ENCODE measurements at regions not wholly inside any gene's neighbourhood (a gene's known extent, or its start where the extent isn't known, plus 50 kb on each side); places are given as distances from the start of the nearest gene placed in this dataset.
A peak's percentile ranks its signal among the peaks of the same experiment; 100 is the strongest.

DNA sequence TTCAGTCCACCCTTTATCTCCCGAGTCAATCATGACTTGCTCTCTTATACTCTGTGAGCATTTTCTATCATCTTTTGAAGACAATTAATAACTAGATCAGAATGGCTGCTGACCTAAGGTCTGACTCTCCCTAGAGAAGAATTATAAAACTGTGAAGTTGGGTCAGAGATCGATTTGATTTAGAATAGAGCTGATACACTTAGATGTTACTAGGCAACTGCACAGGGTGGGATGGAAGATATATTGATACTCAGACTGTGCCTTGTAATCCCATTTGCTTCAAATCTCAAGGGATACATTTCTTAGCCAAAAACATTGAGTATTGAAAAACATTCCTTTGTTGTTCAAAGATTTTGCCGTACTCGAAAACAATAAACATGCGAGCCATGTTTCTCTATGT, 106.0 kb upstream of the NMUR2 start:
- Mint-ChIP-seq H3K27me3 (ENCODE audit: unreplicated experiment) (no peaks in the 10 kb centered on the region), H3K9me3 (ENCODE audit: low read depth, unreplicated experiment) (no peaks in the 10 kb centered on the region), H3K4me3 (ENCODE audit: low read depth, unreplicated experiment) (no peak overlapping the region), H3K4me1 (ENCODE audit: low read depth, unreplicated experiment) (peaks cover 6% of the 10 kb centered on the region), H3K36me3 (ENCODE audit: insufficient read depth, unreplicated experiment) (no peaks in the 10 kb centered on the region), H3K27ac (ENCODE audit: unreplicated experiment) (no peak overlapping the region)
- intact Hi-C loops (cut with micrococcal nuclease; ENCODE audit: unreplicated experiment): no loop called here
- no peak for TF ChIP-seq CTCF (IDR thresholded peaks at IDR 0.05; ENCODE audit: unreplicated experiment)
- no peak for DNase-seq
- CTCF ChIA-PET: no interaction called here
- no TSS peak for BruUV-seq (replicated peaks)

DNA sequence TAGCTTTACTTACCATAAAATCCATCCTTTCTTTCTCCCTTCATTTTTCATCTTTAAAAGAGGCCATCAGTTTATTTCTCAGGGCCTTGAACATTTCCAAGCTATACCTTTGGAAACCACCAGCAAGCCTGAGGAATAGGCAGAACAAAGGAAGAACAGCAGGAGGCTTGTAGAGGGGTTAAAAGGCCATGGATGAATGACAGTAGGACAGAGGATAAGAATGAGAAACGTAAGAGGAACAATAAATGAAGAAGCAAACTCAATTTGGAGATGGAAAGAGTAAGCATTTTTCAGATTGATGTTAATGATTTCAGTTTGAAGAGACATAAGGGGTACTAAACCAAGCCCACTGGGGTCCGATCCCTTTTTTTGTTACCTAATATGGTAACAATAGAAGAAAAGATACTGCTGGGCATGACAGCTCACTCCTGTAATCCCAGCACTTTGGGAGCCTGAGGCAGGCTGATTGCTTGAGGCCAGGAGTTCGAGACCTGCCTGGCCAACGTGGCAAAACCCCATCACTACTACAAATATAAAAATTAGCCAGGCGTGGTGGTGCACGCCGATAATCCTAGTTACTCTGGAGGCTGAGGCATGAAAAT, 106.6 kb upstream of the NMUR2 start:
- CTCF ChIA-PET: interaction anchor here (0.7 kb wide), 1 partner anchor 226 kb away, joined by 3 read pairs; no protein-coding TSS in a partner anchor

DNA sequence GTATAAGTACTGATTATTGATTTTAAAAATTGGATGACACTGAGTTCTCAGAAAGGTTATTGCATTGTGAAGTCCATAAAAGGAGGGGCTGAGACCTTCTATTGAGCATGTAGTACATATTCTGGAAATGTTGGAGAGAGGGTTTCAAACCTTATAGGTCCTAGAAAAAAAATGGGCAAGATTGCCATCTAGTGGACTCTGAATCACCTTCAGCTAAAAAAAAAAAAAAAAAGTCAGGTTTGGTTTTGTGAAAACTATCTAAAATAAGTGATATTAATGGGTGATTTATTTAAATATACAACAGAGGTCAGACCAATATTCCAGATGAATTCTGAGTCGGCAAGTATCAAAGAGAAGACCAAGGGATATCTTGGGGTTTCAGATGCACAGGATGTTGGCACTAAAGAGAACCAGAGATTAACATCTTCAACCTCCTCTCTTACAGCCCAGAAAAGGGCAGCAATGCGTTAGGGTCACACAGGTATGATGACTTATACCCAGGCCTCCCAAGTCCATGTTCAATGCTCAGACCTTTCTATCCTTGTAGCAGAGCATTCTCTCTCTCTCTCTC, 109.8 kb upstream of the NMUR2 start:
- no peak for TF ChIP-seq CTCF (IDR thresholded peaks at IDR 0.05; ENCODE audit: unreplicated experiment)
- no peak overlapping the region for H3K27ac Mint-ChIP-seq (ENCODE audit: unreplicated experiment)
- no peak overlapping the region for H3K4me3 Mint-ChIP-seq (ENCODE audit: low read depth, unreplicated experiment)
- peaks cover 14% of the 10 kb centered on the region for H3K27me3 Mint-ChIP-seq (ENCODE audit: unreplicated experiment)
- H3K36me3 Mint-ChIP-seq (ENCODE audit: insufficient read depth, unreplicated experiment): no peaks in the 10 kb centered on the region
- CTCF ChIA-PET: interaction anchor here (0.6 to 2.0 kb wide), 10 partner anchors 14 to 1199 kb away, joined by 3 to 16 read pairs (median 4); no protein-coding TSS in a partner anchor
- BruUV-seq (replicated peaks): no TSS peak
- H3K4me1 Mint-ChIP-seq (ENCODE audit: low read depth, unreplicated experiment): no peaks in the 10 kb centered on the region
- H3K9me3 Mint-ChIP-seq (ENCODE audit: low read depth, unreplicated experiment): no peaks in the 10 kb centered on the region
- DNase-seq: peak; percentile 36
- intact Hi-C loops (cut with micrococcal nuclease; ENCODE audit: unreplicated experiment): loop anchor here (1.0 to 2.0 kb wide), 3 partner anchors 372 to 856 kb away; no protein-coding TSS in a partner anchor

More for the DNA sequence above, 106.6 kb upstream of the NMUR2 start:
- no peak for TF ChIP-seq CTCF (IDR thresholded peaks at IDR 0.05; ENCODE audit: unreplicated experiment)
- intact Hi-C loops (cut with micrococcal nuclease; ENCODE audit: unreplicated experiment): no loop called here
- no peak for DNase-seq
- no TSS peak for BruUV-seq (replicated peaks)
- Mint-ChIP-seq H3K4me1 (ENCODE audit: low read depth, unreplicated experiment) (peaks cover 6% of the 10 kb centered on the region), H3K36me3 (ENCODE audit: insufficient read depth, unreplicated experiment) (no peaks in the 10 kb centered on the region), H3K4me3 (ENCODE audit: low read depth, unreplicated experiment) (no peak overlapping the region), H3K27me3 (ENCODE audit: unreplicated experiment) (no peaks in the 10 kb centered on the region), H3K9me3 (ENCODE audit: low read depth, unreplicated experiment) (no peaks in the 10 kb centered on the region), H3K27ac (ENCODE audit: unreplicated experiment) (no peak overlapping the region)

DNA sequence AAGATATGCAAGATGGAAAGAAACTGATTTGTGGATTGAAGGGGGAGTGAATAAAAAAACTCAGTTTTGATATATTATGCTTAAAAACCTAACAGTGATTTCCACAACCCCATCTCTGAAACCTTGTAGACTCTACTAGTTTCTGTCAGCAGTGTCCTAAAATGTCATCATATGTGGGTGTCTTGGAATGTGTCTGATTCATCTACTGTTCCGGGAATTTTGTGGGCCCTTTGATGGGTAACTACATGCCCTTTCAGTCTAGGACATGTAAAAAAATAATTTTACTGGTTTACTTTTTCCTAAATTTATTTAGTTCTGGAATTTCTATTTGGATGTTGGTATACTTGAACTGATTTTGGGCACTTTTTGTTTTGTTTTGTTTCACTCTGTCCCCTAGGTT, 118.9 kb upstream of the NMUR2 start:
- intact Hi-C loops (cut with micrococcal nuclease; ENCODE audit: unreplicated experiment): no loop called here
- no TSS peak for BruUV-seq (replicated peaks)
- no peak overlapping the region for H3K4me3 Mint-ChIP-seq (ENCODE audit: low read depth, unreplicated experiment)
- H3K27ac Mint-ChIP-seq (ENCODE audit: unreplicated experiment): no peak overlapping the region
- H3K27me3 Mint-ChIP-seq (ENCODE audit: unreplicated experiment): peaks cover 48% of the 10 kb centered on the region
- no peaks in the 10 kb centered on the region for H3K36me3 Mint-ChIP-seq (ENCODE audit: insufficient read depth, unreplicated experiment)
- TF ChIP-seq CTCF (IDR thresholded peaks at IDR 0.05; ENCODE audit: unreplicated experiment): no peak
- CTCF ChIA-PET: no interaction called here
- H3K9me3 Mint-ChIP-seq (ENCODE audit: low read depth, unreplicated experiment): no peaks in the 10 kb centered on the region
- no peak for DNase-seq
- no peaks in the 10 kb centered on the region for H3K4me1 Mint-ChIP-seq (ENCODE audit: low read depth, unreplicated experiment)

Data from Calu3 (cell line).